ENCODE measurements at regions not wholly inside any gene's neighbourhood (a gene's known extent, or its start where the extent isn't known, plus 50 kb on each side); places are given as distances from the start of the nearest gene placed in this dataset.

DNA sequence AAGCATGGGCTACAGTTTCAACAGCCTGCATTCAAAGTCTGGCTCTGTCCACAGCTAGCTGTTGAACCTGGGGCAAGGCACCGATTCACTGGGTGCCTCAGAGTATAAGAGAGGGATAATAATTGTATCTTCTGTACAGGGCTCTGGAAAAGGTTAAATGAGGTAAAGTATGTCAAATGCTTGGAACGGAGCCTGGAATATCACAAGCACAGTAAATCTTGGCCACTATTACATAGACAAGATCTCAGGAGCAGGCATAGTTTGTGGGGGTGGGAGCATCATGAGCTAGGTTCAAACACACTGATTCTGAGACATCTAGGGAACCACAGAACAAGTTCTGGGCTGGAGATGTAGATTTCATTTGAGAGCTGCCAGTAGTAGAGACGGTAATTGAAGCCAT, 203.7 kb upstream of the NUDT4 start:
- TF ChIP-seq, protein P1, sequence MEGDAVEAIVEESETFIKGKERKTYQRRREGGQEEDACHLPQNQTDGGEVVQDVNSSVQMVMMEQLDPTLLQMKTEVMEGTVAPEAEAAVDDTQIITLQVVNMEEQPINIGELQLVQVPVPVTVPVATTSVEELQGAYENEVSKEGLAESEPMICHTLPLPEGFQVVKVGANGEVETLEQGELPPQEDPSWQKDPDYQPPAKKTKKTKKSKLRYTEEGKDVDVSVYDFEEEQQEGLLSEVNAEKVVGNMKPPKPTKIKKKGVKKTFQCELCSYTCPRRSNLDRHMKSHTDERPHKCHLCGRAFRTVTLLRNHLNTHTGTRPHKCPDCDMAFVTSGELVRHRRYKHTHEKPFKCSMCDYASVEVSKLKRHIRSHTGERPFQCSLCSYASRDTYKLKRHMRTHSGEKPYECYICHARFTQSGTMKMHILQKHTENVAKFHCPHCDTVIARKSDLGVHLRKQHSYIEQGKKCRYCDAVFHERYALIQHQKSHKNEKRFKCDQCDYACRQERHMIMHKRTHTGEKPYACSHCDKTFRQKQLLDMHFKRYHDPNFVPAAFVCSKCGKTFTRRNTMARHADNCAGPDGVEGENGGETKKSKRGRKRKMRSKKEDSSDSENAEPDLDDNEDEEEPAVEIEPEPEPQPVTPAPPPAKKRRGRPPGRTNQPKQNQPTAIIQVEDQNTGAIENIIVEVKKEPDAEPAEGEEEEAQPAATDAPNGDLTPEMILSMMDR (IDR thresholded peaks at IDR 0.05; ENCODE audit: poor library complexity, severe bottlenecking), result no peak
- TF ChIP-seq RAD21 (conservative IDR thresholded peaks at IDR 0.05), result no peak
- no peak for TF ChIP-seq EZH2 (IDR thresholded peaks at IDR 0.05; ENCODE audit: borderline replicate concordance, insufficient read depth, low read length, poor library complexity, severe bottlenecking)
- TF ChIP-seq SMC3 (conservative IDR thresholded peaks at IDR 0.05; ENCODE audit: poor library complexity), result no peak
- no peak for TF ChIP-seq EP300 (conservative IDR thresholded peaks at IDR 0.05; ENCODE audit: poor library complexity, severe bottlenecking)

All from neural cell (in vitro differentiated cells).